ENCODE measurements at regions not wholly inside any gene's neighbourhood (a gene's known extent, or its start where the extent isn't known, plus 50 kb on each side); places are given as distances from the start of the nearest gene placed in this dataset.

GRCh38 chr2:160646684-160647444 lies 153.3 kb upstream of the RBMS1 start:
- TF ChIP-seq USF1 (IDR thresholded peaks at IDR 0.05) = no peak
- TF ChIP-seq TEAD4 (IDR thresholded peaks at IDR 0.05) = no peak
- no peak for TF ChIP-seq RAD21 (IDR thresholded peaks at IDR 0.05; ENCODE audit: low read depth)
- no peak for TF ChIP-seq YY1 (IDR thresholded peaks at IDR 0.05; ENCODE audit: low read depth)
- TF ChIP-seq EP300 (IDR thresholded peaks at IDR 0.05; ENCODE audit: borderline replicate concordance) = no peak
- TF ChIP-seq ZBTB7A (IDR thresholded peaks at IDR 0.05; ENCODE audit: low read depth) = no peak
- no peak for TF ChIP-seq REST (IDR thresholded peaks at IDR 0.05; ENCODE audit: low read depth)
- no peak for TF ChIP-seq EGR1 (IDR thresholded peaks at IDR 0.05)
- TF ChIP-seq NFIC (IDR thresholded peaks at IDR 0.05) = no peak
- no peak for TF ChIP-seq CEBPB (IDR thresholded peaks at IDR 0.05)
- no peak for TF ChIP-seq MAX (IDR thresholded peaks at IDR 0.05)
- no peak for TF ChIP-seq TAF1 (IDR thresholded peaks at IDR 0.05; ENCODE audit: low read depth)
- TF ChIP-seq TCF12 (IDR thresholded peaks at IDR 0.05; ENCODE audit: low read depth) = no peak

Measured in Ishikawa (cell line).